Neural progenitor cell (in vitro differentiated cells): ENCODE measurements at regions not wholly inside any gene's neighbourhood (a gene's known extent, or its start where the extent isn't known, plus 50 kb on each side); places are given as distances from the start of the nearest gene placed in this dataset.

Source experiments
- EZH2 ChIP-seq: fragments of 200-600 bp; sonication (generic); IDR thresholded peaks from 2 replicates; pipeline ENCODE4 v1.6.1; 2017; ENCODE audit warnings: antibody characterized with exemption, mild to moderate bottlenecking, moderate library complexity
- EZH2phosphoT487 ChIP-seq: fragments of 200-600 bp; sonication (generic); IDR thresholded peaks from 2 replicates; pipeline ENCODE4 v1.6.1; 2017; ENCODE audit warnings: antibody characterized with exemption
- TF ChIP-seq, protein P1 (sequence below): fragments of 200-600 bp; sonication (generic); IDR thresholded peaks from 2 replicates; pipeline ENCODE4 v1.5.1; 2017; ENCODE audit warnings: antibody characterized with exemption, mild to moderate bottlenecking

DNA sequence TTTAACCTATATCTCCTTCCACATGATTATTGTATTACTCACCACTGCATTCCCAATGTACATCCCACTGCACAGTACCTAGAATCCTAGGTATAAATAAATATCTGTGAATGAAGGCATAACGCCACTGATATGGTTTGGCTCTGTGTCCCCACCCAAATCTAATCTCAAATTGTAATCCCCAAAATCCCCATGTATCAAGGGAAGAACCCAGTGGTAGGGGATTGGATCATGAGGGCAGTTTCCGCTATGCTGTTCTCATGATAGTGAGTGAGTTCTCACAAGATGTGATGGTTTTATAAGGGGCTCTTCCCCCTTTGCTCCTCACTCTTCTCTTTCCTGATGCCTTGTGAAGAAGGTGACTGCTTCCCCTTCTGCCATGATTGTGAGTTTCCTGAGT, 599.0 kb upstream of the ADGRL2 start:
- no peak for TF ChIP-seq EZH2
- TF ChIP-seq, protein P1, sequence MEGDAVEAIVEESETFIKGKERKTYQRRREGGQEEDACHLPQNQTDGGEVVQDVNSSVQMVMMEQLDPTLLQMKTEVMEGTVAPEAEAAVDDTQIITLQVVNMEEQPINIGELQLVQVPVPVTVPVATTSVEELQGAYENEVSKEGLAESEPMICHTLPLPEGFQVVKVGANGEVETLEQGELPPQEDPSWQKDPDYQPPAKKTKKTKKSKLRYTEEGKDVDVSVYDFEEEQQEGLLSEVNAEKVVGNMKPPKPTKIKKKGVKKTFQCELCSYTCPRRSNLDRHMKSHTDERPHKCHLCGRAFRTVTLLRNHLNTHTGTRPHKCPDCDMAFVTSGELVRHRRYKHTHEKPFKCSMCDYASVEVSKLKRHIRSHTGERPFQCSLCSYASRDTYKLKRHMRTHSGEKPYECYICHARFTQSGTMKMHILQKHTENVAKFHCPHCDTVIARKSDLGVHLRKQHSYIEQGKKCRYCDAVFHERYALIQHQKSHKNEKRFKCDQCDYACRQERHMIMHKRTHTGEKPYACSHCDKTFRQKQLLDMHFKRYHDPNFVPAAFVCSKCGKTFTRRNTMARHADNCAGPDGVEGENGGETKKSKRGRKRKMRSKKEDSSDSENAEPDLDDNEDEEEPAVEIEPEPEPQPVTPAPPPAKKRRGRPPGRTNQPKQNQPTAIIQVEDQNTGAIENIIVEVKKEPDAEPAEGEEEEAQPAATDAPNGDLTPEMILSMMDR: no peak
- TF ChIP-seq EZH2phosphoT487: no peak
